ENCODE measurements at regions not wholly inside any gene's neighbourhood (a gene's known extent, or its start where the extent isn't known, plus 50 kb on each side); places are given as distances from the start of the nearest gene placed in this dataset.

DNA sequence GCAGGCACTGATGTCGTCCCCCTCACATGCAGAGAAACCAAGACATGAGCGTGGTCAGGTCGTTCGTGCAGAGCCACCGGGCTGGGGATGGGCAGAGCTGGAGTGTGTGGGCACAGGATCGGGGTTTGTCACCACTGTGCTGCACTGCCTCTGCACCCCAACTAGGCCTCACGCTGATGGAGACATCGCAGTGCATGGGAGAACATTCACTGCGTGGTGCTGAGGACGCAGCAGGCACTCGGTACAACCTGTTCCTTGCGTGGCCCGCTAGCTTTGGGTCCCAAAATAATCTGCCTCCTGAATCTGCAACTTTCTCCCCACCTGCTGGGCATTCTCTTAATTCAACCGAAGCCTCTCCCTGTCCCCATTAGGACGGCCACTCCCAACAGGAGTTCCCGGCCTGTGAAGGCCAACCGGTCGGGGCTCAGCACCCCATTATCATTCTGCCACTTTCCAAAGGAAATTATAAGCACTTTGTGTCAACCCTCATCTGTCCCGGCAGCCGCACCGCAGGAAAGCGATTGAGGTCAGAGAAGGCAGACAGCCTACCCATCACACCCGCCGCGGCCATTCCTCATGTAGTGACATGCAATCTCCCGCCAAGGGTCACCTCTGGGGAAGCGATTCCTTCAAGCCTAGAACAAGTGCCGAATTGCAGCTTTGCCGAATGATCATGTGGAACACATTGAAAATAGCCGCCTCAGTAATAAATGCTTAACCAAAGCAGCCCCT lies 490.4 kb downstream of the MN1 start:
- DNase-seq (ENCODE audit: low spot score), result no peak
- peaks cover 0 to 20% of the 10 kb centered on the region in 2 donors for H3K4me1 ChIP-seq
- TF ChIP-seq, protein P1, sequence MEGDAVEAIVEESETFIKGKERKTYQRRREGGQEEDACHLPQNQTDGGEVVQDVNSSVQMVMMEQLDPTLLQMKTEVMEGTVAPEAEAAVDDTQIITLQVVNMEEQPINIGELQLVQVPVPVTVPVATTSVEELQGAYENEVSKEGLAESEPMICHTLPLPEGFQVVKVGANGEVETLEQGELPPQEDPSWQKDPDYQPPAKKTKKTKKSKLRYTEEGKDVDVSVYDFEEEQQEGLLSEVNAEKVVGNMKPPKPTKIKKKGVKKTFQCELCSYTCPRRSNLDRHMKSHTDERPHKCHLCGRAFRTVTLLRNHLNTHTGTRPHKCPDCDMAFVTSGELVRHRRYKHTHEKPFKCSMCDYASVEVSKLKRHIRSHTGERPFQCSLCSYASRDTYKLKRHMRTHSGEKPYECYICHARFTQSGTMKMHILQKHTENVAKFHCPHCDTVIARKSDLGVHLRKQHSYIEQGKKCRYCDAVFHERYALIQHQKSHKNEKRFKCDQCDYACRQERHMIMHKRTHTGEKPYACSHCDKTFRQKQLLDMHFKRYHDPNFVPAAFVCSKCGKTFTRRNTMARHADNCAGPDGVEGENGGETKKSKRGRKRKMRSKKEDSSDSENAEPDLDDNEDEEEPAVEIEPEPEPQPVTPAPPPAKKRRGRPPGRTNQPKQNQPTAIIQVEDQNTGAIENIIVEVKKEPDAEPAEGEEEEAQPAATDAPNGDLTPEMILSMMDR (IDR thresholded peaks at IDR 0.05), result no peak
- H3K9me3 ChIP-seq, result no peaks in the 10 kb centered on the region
- H3K4me3 ChIP-seq, result no peak overlapping the region
- H3K27ac ChIP-seq, result no peak overlapping the region
- no peaks in the 10 kb centered on the region for H3K27me3 ChIP-seq
- H3K36me3 ChIP-seq, result no peaks in the 10 kb centered on the region

DNA sequence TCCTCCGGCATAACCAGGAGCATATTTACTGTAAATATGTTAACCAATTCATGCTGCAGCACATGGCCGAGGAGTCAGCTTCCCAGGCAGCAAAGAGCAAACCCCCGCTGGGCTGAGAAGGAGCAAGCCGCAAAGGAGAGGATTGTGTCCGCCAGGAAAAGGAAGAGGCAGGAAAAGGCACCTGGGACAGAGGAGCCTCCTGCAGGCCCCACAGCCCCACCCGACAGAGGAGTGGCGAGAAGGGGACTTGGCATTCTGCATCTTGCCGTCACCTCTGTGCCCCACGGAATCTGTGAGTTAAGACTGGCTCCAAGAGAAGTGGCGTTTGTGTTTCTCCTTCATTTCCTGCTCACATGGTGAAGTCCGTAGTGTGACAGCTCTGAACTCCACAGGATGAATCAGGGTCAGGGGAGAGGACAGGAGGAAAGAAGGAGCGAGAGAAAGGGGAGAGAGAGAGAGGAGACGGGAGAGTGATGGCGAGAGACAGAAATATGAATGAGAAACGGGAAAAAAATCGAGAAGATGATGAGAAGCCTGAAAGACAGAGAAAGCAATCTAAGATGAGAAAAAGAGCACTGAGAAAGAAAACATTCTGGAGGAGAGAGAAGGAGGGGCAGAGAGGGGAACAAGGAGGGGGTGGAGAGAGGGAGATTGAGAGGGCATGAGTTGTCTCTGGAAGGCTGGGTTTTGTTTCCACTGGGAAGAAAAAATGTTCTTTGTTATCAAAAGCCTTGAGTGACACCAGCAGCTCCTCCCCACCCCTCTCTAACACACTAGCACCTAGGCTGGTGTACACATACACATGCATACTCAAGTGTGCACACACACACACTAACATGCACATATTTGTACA lies 489.6 kb downstream of the MN1 start:
- Histone ChIP-seq H3K27ac (no peak overlapping the region), H3K36me3 (no peaks in the 10 kb centered on the region), H3K27me3 (no peaks in the 10 kb centered on the region), H3K4me3 (no peak overlapping the region), H3K4me1 (peaks cover 0 to 20% of the 10 kb centered on the region in 2 donors), H3K9me3 (no peaks in the 10 kb centered on the region)
- TF ChIP-seq, protein P1 (IDR thresholded peaks at IDR 0.05), result no peak
- no peak for DNase-seq (ENCODE audit: low spot score)

DNA sequence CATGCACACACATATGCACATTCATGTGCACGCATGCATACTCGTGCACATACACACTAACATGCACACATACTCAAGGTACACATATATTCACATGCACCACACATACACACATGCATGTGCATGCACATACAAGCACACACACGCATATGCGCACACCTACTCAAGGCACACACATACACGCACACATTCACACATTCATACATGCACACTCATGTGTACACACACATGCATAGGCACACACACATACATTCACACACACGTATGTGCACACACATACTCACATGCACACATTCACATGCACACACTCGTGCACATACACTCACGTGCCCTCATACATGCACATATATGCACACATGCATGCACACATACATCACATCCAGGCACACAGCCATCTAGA lies 489.0 kb downstream of the MN1 start:
- Histone ChIP-seq H3K9me3 (no peaks in the 10 kb centered on the region), H3K4me3 (no peak overlapping the region), H3K27me3 (no peaks in the 10 kb centered on the region), H3K27ac (no peak overlapping the region), H3K4me1 (peaks cover 0 to 20% of the 10 kb centered on the region in 2 donors), H3K36me3 (no peaks in the 10 kb centered on the region)
- no peak for DNase-seq (ENCODE audit: low spot score)
- TF ChIP-seq, protein P1 (IDR thresholded peaks at IDR 0.05), result no peak

DNA sequence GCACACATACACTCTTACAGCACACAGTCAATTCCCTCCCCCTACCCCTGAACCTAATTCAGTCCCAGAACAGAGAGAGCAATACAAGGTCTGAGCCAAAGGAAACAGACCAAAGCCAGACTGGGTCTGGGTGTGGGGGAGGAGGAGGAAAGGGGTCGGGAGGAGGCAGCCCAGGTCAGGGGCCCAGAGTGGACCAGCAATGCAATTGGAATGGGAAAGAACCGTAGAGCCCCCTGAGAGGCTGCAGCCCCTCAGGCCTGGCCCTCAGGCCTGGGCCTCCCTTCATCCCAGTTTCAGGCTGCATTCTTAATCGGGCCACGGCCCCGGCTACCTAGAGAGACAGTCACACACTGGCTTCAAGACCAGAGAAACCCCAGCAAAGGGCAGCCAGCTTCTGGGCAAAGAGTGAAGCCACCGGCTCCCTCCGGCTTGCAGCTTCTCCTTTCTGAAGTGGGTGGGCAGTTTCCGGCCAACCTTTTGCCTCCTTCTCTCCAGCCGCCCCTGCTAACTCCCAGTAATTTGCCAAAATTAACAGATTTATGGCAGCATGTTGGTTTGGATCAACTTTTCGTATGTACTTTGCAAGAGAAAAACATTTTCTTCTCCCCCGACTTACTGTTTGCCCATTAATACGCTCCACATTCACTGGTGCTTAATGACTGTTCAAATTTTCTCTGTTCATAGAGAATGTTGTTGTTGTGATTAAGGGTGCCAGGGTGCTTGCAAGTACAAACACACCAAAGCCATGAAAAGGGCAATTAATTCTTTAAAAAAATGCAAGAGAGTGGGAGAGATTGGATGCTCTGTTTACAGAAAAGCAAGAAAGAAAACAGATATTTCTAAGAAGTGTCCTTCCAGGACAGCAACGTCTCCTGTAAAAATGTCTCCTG lies 488.3 kb downstream of the MN1 start:
- H3K4me3 ChIP-seq, result no peak overlapping the region
- no peak overlapping the region for H3K27ac ChIP-seq
- no peak for DNase-seq (ENCODE audit: low spot score)
- H3K36me3 ChIP-seq, result no peaks in the 10 kb centered on the region
- peaks cover 0 to 24% of the 10 kb centered on the region in 2 donors for H3K4me1 ChIP-seq
- TF ChIP-seq, protein P1 (IDR thresholded peaks at IDR 0.05), result no peak
- no peaks in the 10 kb centered on the region for H3K27me3 ChIP-seq
- H3K9me3 ChIP-seq, result no peaks in the 10 kb centered on the region

DNA sequence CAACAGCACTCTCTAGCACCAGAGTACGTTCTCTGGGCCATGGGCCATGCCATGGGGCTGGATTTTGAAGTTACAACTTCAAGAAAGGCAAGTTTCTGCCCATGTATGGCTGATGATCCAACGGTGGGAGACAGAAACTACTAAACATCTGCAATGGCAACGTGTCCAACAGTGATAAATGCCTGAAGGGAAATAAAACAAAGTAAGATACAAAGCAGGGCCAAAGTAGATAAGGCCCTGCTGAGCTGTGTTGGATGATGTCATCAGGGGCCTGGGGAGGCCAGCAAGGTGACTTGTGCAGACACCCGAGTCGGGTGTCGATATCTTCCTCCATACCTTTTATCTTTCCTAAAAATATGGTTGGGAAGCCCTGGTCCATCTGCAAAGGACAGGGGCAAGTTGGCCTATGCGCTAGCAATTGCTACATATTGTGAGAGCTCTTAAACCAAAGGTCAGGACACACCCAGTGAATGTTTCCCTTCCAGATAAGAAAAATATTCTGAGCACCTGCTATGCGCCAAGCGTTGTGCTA lies 487.2 kb downstream of the MN1 start:
- Histone ChIP-seq H3K4me1 (peaks cover 0 to 31% of the 10 kb centered on the region in 2 donors), H3K4me3 (no peak overlapping the region), H3K27ac (no peak overlapping the region), H3K9me3 (no peaks in the 10 kb centered on the region), H3K36me3 (no peaks in the 10 kb centered on the region), H3K27me3 (no peaks in the 10 kb centered on the region)
- TF ChIP-seq, protein P1 (IDR thresholded peaks at IDR 0.05), result no peak
- DNase-seq (ENCODE audit: low spot score), result no peak

Data from right atrium auricular region (tissue), 2 donors.